Hematopoietic multipotent progenitor cell (in vitro differentiated cells): ENCODE measurements at regions not wholly inside any gene's neighbourhood (a gene's known extent, or its start where the extent isn't known, plus 50 kb on each side); places are given as distances from the start of the nearest gene placed in this dataset.

Experiments used
- DNase-seq, 3 donors: peaks; one replicate each; pipeline ENCODE4 v3.0.0-alpha.2; 2011 to 2015; ENCODE audit warnings: low read depth in 2 of 3, low spot score in 2 of 3

GRCh38 chr13:107295416-107296140, 727.6 kb upstream of the ARGLU1 start:
- no peak for DNase-seq

GRCh38 chr13:107293924-107294323, 726.0 kb upstream of the ARGLU1 start:
- no peak for DNase-seq

- DNase-seq = no peak
These were observed 723.9 kb upstream of the ARGLU1 start for GRCh38 chr13:107291875-107292274.

GRCh38 chr13:107289540-107289939, 721.6 kb upstream of the ARGLU1 start:
- DNase-seq = no peak

DNA sequence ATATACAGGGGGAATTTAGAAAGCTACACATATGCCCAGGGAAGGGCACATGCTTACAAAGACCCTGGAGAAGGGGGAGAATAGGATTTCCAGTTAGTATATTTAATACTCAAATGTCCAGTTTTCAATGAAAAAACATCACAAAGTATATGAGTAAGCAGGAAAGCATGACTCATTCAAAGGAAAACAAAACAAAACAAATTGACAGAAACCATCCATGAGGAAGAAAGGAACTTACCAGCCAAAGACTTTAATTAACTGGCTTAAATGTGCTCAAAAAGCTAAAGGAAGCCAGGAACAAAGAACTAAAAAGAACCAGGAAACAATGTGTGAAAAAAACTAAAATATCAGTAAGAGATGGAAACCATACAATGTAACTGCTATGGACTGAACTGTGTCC, 716.2 kb upstream of the ARGLU1 start:
- no peak for DNase-seq

DNA sequence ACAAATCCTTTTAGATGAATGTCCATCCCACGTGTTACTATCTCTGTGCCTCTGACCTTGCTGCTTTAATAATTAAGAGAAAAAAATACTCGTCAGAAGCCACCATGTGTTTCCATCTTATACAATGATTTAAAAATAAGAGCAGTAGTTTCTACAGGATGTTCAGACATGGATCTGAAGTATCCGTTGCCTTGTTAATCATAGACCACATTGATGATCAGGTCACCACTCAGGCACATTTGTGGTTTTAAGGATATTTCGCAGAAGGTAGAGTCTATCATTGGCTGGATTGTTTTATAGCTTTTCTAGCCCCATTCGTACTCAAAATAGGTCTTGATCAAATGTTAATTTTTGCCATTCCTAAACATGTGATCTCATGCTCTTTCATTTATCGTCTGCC, 710.0 kb upstream of the ARGLU1 start:
- no peak for DNase-seq

- no peak for DNase-seq
These were observed 709.0 kb upstream of the ARGLU1 start for GRCh38 chr13:107276936-107277335.

DNA sequence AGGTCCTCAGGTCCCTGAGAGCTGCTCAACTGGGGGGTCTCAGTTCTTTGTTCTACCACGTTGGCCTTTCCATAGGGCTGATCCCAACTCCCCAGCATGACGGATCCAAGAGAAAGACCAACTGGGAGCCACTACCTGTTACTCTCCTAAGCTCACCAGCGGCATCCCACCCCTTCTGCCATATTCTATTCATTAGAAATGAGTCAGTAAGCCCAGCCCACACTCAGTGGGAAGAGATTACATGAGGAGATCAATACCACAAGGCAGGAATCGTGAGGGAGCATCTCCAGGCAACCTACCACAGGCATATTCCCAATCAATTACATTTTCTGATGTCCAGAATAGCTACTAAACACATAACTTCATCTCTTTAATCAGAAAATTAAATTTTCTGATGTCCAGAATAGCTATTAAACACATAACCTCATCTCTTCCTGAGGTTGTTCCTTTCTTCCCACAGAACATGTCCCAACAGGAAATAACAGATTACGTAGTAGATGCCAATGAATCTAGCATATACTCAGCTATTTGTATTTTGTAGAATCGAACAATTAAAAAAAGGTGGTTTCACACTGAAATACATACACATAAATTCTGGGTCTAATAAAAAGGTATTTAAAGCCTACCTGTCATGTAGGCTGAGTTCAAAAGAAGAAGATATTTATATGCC, 708.1 kb upstream of the ARGLU1 start:
- DNase-seq = no peak

DNA sequence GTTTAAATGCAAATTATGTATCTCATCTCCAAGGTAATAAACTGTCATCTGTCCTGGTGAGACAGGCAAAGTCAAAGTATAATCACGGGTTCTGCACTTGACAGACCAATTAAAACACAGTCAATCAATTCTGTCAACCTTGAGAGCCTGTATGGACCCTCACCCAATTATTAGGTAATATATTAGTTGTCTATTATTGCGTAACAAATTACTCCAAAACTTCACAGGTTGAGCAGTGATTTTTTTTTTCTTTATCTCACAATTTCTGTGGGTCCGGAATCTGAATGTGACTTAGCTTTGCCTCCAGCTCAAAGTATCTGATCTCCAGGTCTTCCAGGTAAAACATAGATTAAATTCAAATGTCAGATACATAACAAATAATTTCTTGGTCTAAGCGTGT, 707.4 kb upstream of the ARGLU1 start:
- no peak for DNase-seq

- no peak for DNase-seq
These were observed 703.3 kb upstream of the ARGLU1 start for GRCh38 chr13:107271227-107271626.

- no peak for DNase-seq
These were observed 698.7 kb upstream of the ARGLU1 start for GRCh38 chr13:107266657-107267056.

GRCh38 chr13:107258599-107259187, 690.8 kb upstream of the ARGLU1 start:
- DNase-seq = no peak

- DNase-seq = no peak
These were observed 686.5 kb upstream of the ARGLU1 start for GRCh38 chr13:107254392-107254791.

GRCh38 chr13:107252428-107252827, 684.5 kb upstream of the ARGLU1 start:
- DNase-seq = no peak

DNA sequence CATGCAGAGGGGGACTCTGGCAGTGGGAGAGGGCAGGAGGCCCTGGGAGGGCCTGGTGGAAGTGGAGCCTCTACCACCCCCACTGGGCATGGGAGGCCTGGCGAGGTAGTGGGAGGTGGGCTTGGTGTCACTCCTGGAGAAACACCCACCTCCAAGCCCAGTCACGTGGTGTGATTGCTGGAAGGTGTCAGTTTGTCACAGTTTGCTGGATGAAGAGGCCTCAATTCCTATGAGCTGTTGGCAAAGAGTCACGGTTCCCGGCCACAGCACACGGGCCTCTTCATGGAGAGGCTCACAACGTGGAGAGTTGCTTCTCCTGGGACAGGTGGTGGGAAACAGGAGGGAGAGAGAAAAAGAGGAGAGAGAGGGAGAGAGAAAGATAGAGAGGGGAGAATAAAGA, 684.1 kb upstream of the ARGLU1 start:
- no peak for DNase-seq

DNA sequence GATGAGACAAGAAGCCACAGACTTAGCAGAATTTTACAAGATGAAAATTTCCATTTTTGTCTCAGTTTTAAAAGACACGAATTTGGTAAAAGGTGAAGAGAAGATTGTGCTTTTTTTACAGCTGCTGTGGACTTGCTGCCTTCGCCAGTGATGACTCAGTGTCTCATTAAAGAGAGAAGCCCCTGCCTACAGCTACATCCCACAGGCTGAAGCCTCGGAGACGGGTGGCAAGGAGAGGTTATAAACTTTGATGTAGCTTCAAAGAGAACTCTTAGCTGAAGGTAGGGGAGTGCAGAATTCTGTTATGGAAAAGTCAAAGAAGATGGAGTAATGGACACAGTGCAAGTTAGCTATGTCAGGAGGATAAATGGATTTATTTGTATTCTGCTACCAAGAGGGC, 683.4 kb upstream of the ARGLU1 start:
- no peak for DNase-seq

DNA sequence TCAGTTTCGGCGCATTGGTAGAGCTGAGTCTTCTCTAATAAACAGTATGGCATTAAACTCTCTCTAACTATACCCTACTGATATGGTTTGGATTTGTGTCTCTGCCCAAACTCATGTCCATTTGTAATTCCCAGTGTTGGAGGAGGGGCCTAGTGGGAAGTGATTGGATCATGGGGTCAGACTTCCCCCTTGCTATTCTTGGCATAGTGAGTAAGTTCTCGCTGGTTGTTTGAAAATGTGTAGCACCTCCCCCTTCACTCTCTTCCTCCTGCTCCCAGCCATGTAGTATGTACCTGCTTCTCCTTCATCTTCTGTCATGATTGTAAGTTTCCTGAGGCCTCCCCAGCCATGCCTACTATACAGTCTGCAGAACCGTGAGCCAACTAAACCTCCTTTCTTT, 682.7 kb upstream of the ARGLU1 start:
- DNase-seq = no peak

- no peak for DNase-seq
These were observed 676.3 kb upstream of the ARGLU1 start for GRCh38 chr13:107244241-107244640.

- DNase-seq = no peak
These were observed 674.2 kb upstream of the ARGLU1 start for GRCh38 chr13:107242138-107242537.

GRCh38 chr13:107241381-107241780, 673.4 kb upstream of the ARGLU1 start:
- DNase-seq = no peak

- DNase-seq = no peak
These were observed 671.3 kb upstream of the ARGLU1 start for GRCh38 chr13:107239213-107239612.
